Neural cell (in vitro differentiated cells): ENCODE measurements at regions not wholly inside any gene's neighbourhood (a gene's known extent, or its start where the extent isn't known, plus 50 kb on each side); places are given as distances from the start of the nearest gene placed in this dataset.

Experiments
- H2AFZ ChIP-seq: fragments of 200-600, 300-800 bp; sonication (generic), shearing (Covaris generic); 2 replicates; pipeline ENCODE4 v1.6.0; 2014; ENCODE audit warnings: low read depth, mild to moderate bottlenecking, antibody characterized with exemption, low read length, moderate library complexity
- H3F3A ChIP-seq: fragments of 200-600 bp; shearing (Covaris generic); 2 replicates; pipeline ENCODE4 v1.6.1; 2016; ENCODE audit warnings: mild to moderate bottlenecking, moderate library complexity, mixed read lengths, antibody characterized with exemption, low read length; ENCODE audit not compliant: insufficient read depth, poor library complexity, severe bottlenecking
- H3K27ac ChIP-seq: fragments of 200-600, 300-800 bp; sonication (generic), shearing (Covaris generic); 2 replicates; pipeline ENCODE4 v1.5.1; 2014; ENCODE audit warnings: mild to moderate bottlenecking, low read length, moderate library complexity
- H3K27me3 ChIP-seq: fragments of 300-800, 200-600 bp; sonication (generic), shearing (Covaris generic); 2 replicates; pipeline ENCODE4 v1.6.0; 2014; ENCODE audit warnings: mild to moderate bottlenecking, low read depth, low read length, moderate library complexity; ENCODE audit not compliant: insufficient read depth
- H3K36me3 ChIP-seq: fragments of 300-800, 200-600 bp; sonication (generic), shearing (Covaris generic); 2 replicates; pipeline ENCODE4 v1.5.1; 2014; ENCODE audit warnings: mild to moderate bottlenecking, antibody characterized with exemption, low read length, moderate library complexity; ENCODE audit not compliant: insufficient read depth
- H3K4me2 ChIP-seq: fragments of 300-800, 200-600 bp; sonication (generic), shearing (Covaris generic); 2 replicates; pipeline ENCODE4 v1.6.0; 2014; ENCODE audit warnings: mild to moderate bottlenecking, low read length
- H3K4me3 ChIP-seq: fragments of 300-800, 200-600 bp; sonication (generic), shearing (Covaris generic); 2 replicates; pipeline ENCODE4 v1.5.1; 2014; ENCODE audit warnings: mild to moderate bottlenecking, low read length, moderate library complexity
- H3K79me2 ChIP-seq: fragments of 200-600 bp; shearing (Covaris generic); replicated peaks from 2 replicates; pipeline ENCODE4 v1.6.0; 2014; ENCODE audit warnings: mild to moderate bottlenecking, low read length, moderate library complexity; ENCODE audit not compliant: insufficient read depth
- H3K9ac ChIP-seq: fragments of 300-800, 200-600 bp; sonication (generic), shearing (Covaris generic); 2 replicates; pipeline ENCODE4 v1.6.1; 2016; ENCODE audit warnings: mild to moderate bottlenecking, low read length, mixed read lengths
- H3K9me2 ChIP-seq: fragments of 200-600 bp; shearing (Covaris generic); 2 replicates; pipeline ENCODE4 v1.6.1; 2016; ENCODE audit warnings: mild to moderate bottlenecking, low read length, mixed read lengths; ENCODE audit not compliant: insufficient read depth
- H3K9me3 ChIP-seq: fragments of 200-600, 300-800 bp; sonication (generic), shearing (Covaris generic); 2 replicates; pipeline ENCODE4 v1.6.1; 2016; ENCODE audit warnings: mild to moderate bottlenecking, mixed run types, low read length, moderate library complexity, mixed read lengths
- H4K20me1 ChIP-seq: fragments of 200-600 bp; shearing (Covaris generic); 2 replicates; pipeline ENCODE4 v1.6.1; 2016; ENCODE audit warnings: mild to moderate bottlenecking, mixed run types; ENCODE audit not compliant: insufficient read depth
- EP300 ChIP-seq: fragments of 450-650 bp; conservative IDR thresholded peaks from 2 replicates; pipeline ENCODE4 v1.6.1; 2014; ENCODE audit warnings: antibody characterized with exemption, mild to moderate bottlenecking, moderate library complexity; ENCODE audit not compliant: poor library complexity, severe bottlenecking
- EZH2 ChIP-seq: fragments of 200-600, 300-800 bp; shearing (Covaris generic), sonication (generic); IDR thresholded peaks from 2 replicates; pipeline ENCODE4 v1.6.1; 2014; ENCODE audit warnings: antibody characterized with exemption, low read length, borderline replicate concordance, mild to moderate bottlenecking; ENCODE audit not compliant: insufficient read depth, poor library complexity, severe bottlenecking
- MXI1 ChIP-seq: fragments of 450-650 bp; conservative IDR thresholded peaks from 2 replicates; pipeline ENCODE4 v1.6.1; 2014; ENCODE audit warnings: antibody characterized with exemption, mild to moderate bottlenecking; ENCODE audit not compliant: poor library complexity, severe bottlenecking
- POLR2AphosphoS5 ChIP-seq: IDR thresholded peaks from 2 replicates; pipeline ENCODE4 v1.6.1; 2012
- RAD21 ChIP-seq: fragments of 450-650 bp; conservative IDR thresholded peaks from 2 replicates; pipeline ENCODE4 v1.6.1; 2014; ENCODE audit warnings: antibody characterized with exemption, mild to moderate bottlenecking, moderate library complexity
- SMC3 ChIP-seq: fragments of 450-650 bp; conservative IDR thresholded peaks from 2 replicates; pipeline ENCODE4 v1.6.1; 2014; ENCODE audit warnings: antibody characterized with exemption, mild to moderate bottlenecking, moderate library complexity; ENCODE audit not compliant: poor library complexity
- TAF1 ChIP-seq: IDR thresholded peaks from 2 replicates; pipeline ENCODE4 v1.6.1; 2012; ENCODE audit warnings: low read depth
- TF ChIP-seq, protein P1 (sequence below): IDR thresholded peaks from 2 replicates; pipeline ENCODE4 v1.6.1; 2012; ENCODE audit warnings: borderline replicate concordance
- TF ChIP-seq, protein P2 (sequence below): fragments of 450-650 bp; IDR thresholded peaks from 2 replicates; pipeline ENCODE4 v1.5.1; 2014; ENCODE audit warnings: antibody characterized with exemption, mild to moderate bottlenecking, moderate library complexity; ENCODE audit not compliant: poor library complexity, severe bottlenecking

DNA sequence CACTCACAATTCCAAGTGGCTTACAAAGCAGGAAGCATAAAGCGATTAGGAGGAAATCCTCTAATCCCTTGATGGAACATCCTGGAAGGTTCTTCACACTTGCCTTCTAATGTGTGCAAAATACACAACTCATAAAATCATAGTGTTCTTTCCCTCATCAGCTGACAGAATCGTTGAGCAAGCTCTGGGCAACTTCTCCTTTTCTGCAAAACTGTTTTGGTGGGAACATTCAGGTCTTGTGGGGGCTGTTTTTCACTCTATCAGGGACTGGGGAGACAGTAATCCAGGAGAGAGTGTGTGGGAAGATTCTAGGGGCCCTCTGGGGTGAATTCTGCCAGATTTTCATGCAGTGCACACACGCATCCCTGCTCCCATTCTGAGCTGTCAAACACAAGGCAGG, 53.2 kb downstream of the IRAG1 start:
- no peak overlapping the region for H3K27ac ChIP-seq
- TF ChIP-seq RAD21 (no peak), EP300 (no peak), EZH2 (no peak), SMC3 (no peak), MXI1 (no peak), TAF1 (no peak), POLR2AphosphoS5 (no peak)
- TF ChIP-seq, protein P1, sequence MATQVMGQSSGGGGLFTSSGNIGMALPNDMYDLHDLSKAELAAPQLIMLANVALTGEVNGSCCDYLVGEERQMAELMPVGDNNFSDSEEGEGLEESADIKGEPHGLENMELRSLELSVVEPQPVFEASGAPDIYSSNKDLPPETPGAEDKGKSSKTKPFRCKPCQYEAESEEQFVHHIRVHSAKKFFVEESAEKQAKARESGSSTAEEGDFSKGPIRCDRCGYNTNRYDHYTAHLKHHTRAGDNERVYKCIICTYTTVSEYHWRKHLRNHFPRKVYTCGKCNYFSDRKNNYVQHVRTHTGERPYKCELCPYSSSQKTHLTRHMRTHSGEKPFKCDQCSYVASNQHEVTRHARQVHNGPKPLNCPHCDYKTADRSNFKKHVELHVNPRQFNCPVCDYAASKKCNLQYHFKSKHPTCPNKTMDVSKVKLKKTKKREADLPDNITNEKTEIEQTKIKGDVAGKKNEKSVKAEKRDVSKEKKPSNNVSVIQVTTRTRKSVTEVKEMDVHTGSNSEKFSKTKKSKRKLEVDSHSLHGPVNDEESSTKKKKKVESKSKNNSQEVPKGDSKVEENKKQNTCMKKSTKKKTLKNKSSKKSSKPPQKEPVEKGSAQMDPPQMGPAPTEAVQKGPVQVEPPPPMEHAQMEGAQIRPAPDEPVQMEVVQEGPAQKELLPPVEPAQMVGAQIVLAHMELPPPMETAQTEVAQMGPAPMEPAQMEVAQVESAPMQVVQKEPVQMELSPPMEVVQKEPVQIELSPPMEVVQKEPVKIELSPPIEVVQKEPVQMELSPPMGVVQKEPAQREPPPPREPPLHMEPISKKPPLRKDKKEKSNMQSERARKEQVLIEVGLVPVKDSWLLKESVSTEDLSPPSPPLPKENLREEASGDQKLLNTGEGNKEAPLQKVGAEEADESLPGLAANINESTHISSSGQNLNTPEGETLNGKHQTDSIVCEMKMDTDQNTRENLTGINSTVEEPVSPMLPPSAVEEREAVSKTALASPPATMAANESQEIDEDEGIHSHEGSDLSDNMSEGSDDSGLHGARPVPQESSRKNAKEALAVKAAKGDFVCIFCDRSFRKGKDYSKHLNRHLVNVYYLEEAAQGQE = no peak
- TF ChIP-seq, protein P2, sequence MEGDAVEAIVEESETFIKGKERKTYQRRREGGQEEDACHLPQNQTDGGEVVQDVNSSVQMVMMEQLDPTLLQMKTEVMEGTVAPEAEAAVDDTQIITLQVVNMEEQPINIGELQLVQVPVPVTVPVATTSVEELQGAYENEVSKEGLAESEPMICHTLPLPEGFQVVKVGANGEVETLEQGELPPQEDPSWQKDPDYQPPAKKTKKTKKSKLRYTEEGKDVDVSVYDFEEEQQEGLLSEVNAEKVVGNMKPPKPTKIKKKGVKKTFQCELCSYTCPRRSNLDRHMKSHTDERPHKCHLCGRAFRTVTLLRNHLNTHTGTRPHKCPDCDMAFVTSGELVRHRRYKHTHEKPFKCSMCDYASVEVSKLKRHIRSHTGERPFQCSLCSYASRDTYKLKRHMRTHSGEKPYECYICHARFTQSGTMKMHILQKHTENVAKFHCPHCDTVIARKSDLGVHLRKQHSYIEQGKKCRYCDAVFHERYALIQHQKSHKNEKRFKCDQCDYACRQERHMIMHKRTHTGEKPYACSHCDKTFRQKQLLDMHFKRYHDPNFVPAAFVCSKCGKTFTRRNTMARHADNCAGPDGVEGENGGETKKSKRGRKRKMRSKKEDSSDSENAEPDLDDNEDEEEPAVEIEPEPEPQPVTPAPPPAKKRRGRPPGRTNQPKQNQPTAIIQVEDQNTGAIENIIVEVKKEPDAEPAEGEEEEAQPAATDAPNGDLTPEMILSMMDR = no peak
- H3K9me2 ChIP-seq = no peaks in the 10 kb centered on the region
- no peaks in the 10 kb centered on the region for H3K9me3 ChIP-seq
- no peak overlapping the region for H3K9ac ChIP-seq
- H3K4me2 ChIP-seq = no peak overlapping the region
- H3K27me3 ChIP-seq = no peaks in the 10 kb centered on the region
- H3K4me3 ChIP-seq = no peak overlapping the region
- no peaks in the 10 kb centered on the region for H3K79me2 ChIP-seq
- H2AFZ ChIP-seq = no peak overlapping the region
- no peaks in the 10 kb centered on the region for H3F3A ChIP-seq
- H3K36me3 ChIP-seq = no peaks in the 10 kb centered on the region
- no peaks in the 10 kb centered on the region for H4K20me1 ChIP-seq

DNA sequence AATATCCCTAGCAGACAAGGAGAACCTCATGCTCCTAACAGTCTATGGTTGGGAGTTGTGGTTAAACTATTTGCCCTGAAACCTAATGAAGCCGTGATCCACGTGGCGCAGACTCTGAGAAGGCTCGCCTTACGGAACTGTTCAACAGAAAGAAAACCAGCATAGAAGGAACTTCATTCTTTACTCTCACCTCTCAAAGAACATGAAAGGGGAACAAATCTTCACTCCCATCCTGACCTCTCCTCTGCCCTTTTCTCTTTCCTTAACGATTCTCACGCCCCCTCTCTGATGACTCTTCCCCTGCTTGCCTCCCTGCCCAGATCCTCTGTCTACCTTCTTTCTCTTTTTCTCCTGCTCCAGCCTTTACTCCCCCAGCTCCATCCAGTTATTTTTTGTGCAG, 54.2 kb downstream of the IRAG1 start:
- Histone ChIP-seq H3K4me3 (no peak overlapping the region), H3K36me3 (no peaks in the 10 kb centered on the region), H3K4me2 (no peak overlapping the region), H3F3A (no peaks in the 10 kb centered on the region), H3K9me3 (no peaks in the 10 kb centered on the region), H3K9ac (no peak overlapping the region), H3K9me2 (no peaks in the 10 kb centered on the region), H2AFZ (no peak overlapping the region), H3K27me3 (no peaks in the 10 kb centered on the region), H4K20me1 (no peaks in the 10 kb centered on the region), H3K79me2 (no peaks in the 10 kb centered on the region), H3K27ac (no peak overlapping the region)
- no peak for TF ChIP-seq POLR2AphosphoS5
- TF ChIP-seq SMC3 = no peak
- no peak for TF ChIP-seq MXI1
- no peak for TF ChIP-seq TAF1
- no peak for TF ChIP-seq RAD21
- TF ChIP-seq, protein P2 = no peak
- TF ChIP-seq, protein P1 = no peak
- no peak for TF ChIP-seq EP300
- no peak for TF ChIP-seq EZH2
